C4-2B (cell line): ENCODE measurements at regions not wholly inside any gene's neighbourhood (a gene's known extent, or its start where the extent isn't known, plus 50 kb on each side); places are given as distances from the start of the nearest gene placed in this dataset.

Experiments
- CTCF ChIP-seq: fragments of 450-650 bp; conservative IDR thresholded peaks from 2 replicates; pipeline ENCODE4 v1.5.1; 2017; ENCODE audit warnings: mild to moderate bottlenecking
- ZFX ChIP-seq: fragments of 450-650 bp; IDR thresholded peaks from 2 replicates; pipeline ENCODE4 v1.6.1; 2017

- TF ChIP-seq CTCF (no peak), ZFX (no peak)
These were observed 158.6 kb upstream of the RORA start for GRCh38 chr15:61387675-61388074.
